C4-2B (cell line): ENCODE measurements at regions not wholly inside any gene's neighbourhood (a gene's known extent, or its start where the extent isn't known, plus 50 kb on each side); places are given as distances from the start of the nearest gene placed in this dataset.

Source experiments
- H3K27ac ChIP-seq: fragments of 450-650 bp; 2 replicates; pipeline ENCODE4 v1.5.1; 2017
- CTCF ChIP-seq: fragments of 450-650 bp; conservative IDR thresholded peaks from 2 replicates; pipeline ENCODE4 v1.5.1; 2017; ENCODE audit warnings: mild to moderate bottlenecking
- ZFX ChIP-seq: fragments of 450-650 bp; IDR thresholded peaks from 2 replicates; pipeline ENCODE4 v1.6.1; 2017

- no peak overlapping the region for H3K27ac ChIP-seq
- TF ChIP-seq CTCF (no peak), ZFX (no peak)
These were observed 203.8 kb upstream of the SEMA6D start for GRCh38 chr15:47513471-47513870.

- no peak overlapping the region for H3K27ac ChIP-seq
- no peak for TF ChIP-seq ZFX
- no peak for TF ChIP-seq CTCF
These were observed 203.1 kb upstream of the SEMA6D start for GRCh38 chr15:47514200-47514652.

GRCh38 chr15:47516558-47516957 lies 200.7 kb upstream of the SEMA6D start:
- TF ChIP-seq ZFX, result no peak
- no peak for TF ChIP-seq CTCF
- no peak overlapping the region for H3K27ac ChIP-seq

- H3K27ac ChIP-seq, result no peak overlapping the region
- TF ChIP-seq ZFX (no peak), CTCF (no peak)
These were observed 200.3 kb upstream of the SEMA6D start for GRCh38 chr15:47516972-47517371.

- no peak overlapping the region for H3K27ac ChIP-seq
- TF ChIP-seq CTCF (no peak), ZFX (no peak)
These were observed 199.6 kb upstream of the SEMA6D start for GRCh38 chr15:47517737-47518136.

- TF ChIP-seq ZFX (no peak), CTCF (no peak)
- H3K27ac ChIP-seq, result no peak overlapping the region
These were observed 193.4 kb upstream of the SEMA6D start for GRCh38 chr15:47523681-47524475.

GRCh38 chr15:47529241-47529640 lies 188.1 kb upstream of the SEMA6D start:
- H3K27ac ChIP-seq, result no peak overlapping the region
- TF ChIP-seq CTCF (no peak), ZFX (no peak)
